NCI-H1417 treated with DMSO at 0.1 percent for 48 hours (cell line): ENCODE measurements at regions not wholly inside any gene's neighbourhood (a gene's known extent, or its start where the extent isn't known, plus 50 kb on each side); places are given as distances from the start of the nearest gene placed in this dataset.

Source experiments
- DNase-seq: peaks from one replicate; lab custom pipeline; 2025; lab: John Stamatoyannopoulos, UW

DNA sequence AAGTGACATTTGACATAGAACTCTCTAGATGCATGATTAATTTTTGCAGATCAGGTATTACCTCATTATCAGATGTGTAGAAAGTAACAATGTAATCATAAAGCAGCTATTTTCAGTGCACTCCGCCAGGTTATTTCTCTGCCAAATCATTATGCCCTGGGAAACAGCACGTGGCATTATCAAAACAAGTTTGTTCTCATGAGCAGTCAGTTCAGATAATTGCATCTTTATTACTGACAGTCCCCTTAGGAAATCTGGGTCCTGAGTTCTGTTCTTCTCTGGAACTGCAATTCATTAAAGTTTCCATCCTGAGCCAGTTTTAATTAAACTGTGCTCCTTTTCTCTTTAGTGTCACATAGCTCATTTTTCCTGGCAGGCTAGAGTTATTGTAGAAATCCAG, 94.7 kb upstream of the KRR1 start:
- no peak for DNase-seq

DNA sequence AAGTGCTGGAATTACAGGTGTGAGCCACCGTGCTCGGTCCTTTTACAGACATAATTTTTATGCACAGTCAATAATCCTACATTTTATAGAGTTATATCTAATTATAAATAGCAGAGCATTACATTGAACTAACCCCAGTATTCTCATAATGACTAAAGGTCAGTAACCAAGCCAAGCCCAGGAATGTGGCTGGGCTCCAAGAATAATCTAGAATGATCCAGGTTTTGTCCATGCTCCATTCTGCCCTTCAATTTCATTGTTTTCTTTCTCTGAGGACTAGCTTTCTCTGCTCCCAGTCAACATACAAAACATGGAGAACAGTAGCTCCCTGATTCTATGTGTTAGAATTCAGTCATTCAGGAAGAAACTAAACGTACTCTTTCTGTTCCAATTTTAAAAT, 92.1 kb upstream of the KRR1 start:
- DNase-seq, result no peak

DNA sequence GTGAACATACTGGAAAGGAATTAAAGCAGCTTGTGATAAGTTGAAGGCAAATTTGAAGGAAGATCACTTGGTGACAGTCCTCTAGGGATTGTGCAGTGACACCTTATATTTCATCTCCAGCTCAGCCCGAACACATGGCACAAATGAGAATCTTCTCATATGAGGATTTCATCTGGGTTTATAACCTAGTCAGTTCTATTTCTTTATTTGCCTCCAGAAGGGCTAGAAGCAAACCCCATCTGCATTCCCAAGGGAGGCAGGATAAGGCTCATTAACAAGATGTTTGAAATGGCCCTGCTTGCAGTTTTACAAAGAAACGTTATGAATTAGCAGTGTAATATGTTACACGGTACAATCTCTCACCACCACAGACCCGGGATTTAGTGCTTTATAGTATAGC, 90.7 kb upstream of the KRR1 start:
- no peak for DNase-seq

DNA sequence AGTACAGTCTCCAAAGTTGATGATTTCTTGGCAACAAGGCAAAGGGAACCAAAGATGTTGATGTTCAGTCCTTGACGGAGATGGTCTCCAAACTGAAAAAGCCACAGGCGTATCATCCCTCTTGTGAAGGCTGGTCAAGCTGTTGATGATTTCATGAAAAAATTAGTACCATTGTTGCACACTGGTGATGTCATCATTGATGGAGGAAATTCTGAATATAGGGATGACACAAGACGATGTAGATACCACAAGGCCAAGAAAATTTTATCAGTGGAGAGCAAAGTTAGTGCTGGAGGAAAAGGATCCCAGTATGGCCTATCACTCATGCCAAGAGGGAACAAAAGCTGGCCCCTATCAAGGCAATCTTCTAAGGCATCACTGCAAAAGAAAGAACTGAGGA, 88.7 kb upstream of the KRR1 start:
- no peak for DNase-seq

DNA sequence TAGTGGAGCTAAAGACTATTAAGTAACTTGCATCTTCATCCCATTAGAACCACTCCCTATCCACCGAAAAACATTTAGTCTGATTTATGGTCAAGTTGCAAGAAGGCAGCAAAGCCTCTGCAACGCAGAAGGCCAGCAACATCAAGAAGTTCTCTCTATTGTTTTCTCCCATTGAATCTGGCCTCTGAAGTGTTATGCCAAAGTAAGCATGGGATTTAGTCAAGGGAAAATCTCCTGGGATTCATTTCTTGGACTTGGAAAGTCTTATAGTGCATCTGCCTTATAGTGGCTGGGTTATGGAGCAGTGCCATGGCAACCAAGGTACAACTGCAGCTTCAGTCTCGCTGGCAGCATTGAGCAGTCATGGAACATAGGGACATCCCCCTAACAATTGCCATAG, 87.7 kb upstream of the KRR1 start:
- no peak for DNase-seq

DNA sequence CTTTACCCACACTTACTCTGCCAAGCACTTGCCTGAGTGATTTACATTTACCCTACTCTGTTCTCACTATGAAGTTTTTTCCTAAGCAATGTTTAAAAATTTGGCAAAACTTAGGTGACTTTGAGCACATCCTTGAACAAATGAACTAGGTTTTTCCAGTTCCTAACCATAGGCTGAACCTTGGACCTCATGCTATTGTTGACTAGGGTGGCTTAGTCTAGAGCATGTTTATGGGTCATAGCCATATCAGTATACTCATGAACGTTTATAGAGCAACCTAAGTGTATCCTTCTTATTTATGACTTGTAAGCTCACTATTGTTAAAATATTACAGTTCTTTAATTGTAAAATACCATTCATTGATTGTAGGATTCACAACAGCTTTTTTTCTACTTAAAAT, 85.0 kb upstream of the KRR1 start:
- DNase-seq, result no peak

DNA sequence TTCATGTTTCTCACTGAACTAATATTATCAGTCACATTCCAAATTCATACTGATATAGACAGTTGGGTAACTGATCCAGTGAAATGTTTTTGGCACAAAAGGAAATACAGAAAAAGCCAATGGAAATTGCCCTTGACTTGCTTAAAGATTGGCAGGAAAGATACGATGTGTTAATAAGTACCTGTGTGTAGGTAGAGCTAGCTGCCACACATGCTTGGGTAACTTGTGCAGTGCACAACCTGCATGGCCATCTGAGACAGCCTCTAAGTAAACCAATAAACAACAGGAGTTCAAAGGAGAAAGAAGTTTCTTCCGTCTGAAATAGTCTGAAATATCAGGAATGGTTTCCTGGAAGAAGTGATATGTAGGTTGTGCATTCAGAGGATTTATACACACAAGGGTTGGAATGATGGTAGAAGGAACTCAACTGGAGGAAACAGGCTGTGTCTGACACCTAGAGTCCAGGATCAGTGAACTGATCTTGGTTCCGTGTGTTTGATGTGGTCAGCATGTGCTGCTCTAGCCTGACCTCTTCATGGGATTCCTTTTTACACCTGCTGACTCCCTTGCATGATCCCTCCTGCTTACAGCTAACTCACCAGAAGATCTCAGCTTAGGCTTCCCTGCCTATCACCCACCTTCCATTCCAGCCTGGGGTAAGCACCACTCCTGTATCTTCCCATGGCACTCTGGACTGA, 81.4 kb upstream of the KRR1 start:
- no peak for DNase-seq

DNA sequence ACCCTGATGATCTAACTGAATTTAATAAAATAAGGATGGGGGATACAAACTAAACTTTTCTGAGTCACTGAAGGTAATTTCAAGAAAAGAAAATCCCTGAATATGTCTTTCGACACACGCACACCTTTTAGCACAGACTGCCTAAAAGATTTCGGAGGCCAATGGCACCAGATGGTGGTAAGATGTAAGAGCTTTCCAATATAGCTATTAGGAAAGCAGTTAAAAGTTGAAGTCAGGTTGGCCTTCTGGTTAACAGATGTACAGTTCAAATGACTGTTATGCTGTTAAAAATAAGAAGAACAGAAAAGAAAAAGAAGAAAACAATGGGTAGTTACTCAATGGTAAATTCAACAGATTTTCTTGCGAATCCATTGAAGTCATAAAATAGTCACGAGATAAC, 80.7 kb upstream of the KRR1 start:
- DNase-seq, result no peak

DNA sequence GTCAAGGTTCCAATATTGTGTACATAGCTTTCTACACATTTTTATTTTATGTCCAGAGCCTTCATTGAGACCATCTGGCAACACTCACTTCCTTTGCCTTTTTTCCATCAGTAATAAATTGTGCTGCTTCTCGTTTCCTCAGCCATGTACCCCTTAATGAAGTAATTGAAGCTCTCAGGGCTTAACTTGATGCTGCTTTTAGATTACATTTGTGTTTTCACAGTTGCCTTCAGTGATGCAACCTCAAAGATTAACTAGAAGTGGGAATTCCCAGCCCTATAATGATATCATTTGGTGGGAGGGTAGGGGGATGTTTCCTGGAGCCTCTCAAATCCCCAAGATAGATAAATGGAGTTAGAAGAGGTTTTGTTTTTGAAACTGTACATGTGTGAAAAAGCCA, 80.2 kb upstream of the KRR1 start:
- peak; percentile 28 for DNase-seq

DNA sequence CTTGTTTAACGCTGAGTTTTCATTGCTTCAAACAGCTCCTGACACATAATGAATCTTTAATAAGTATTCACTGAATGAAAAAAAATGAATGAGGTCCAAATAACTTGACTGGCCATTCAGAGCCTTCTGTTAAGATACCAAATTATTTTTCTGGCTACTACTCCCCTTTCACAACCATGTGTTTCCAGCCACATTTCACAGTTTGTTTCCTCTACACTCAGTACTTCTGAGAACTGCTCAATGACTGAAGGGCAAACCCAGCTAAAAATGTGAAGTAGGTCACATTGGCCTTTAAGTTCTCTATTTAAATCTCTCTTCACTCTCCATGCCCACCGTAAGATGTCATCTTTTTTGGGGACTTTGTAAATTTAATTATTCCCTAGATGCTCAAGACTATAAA, 78.4 kb upstream of the KRR1 start:
- DNase-seq, result no peak

DNA sequence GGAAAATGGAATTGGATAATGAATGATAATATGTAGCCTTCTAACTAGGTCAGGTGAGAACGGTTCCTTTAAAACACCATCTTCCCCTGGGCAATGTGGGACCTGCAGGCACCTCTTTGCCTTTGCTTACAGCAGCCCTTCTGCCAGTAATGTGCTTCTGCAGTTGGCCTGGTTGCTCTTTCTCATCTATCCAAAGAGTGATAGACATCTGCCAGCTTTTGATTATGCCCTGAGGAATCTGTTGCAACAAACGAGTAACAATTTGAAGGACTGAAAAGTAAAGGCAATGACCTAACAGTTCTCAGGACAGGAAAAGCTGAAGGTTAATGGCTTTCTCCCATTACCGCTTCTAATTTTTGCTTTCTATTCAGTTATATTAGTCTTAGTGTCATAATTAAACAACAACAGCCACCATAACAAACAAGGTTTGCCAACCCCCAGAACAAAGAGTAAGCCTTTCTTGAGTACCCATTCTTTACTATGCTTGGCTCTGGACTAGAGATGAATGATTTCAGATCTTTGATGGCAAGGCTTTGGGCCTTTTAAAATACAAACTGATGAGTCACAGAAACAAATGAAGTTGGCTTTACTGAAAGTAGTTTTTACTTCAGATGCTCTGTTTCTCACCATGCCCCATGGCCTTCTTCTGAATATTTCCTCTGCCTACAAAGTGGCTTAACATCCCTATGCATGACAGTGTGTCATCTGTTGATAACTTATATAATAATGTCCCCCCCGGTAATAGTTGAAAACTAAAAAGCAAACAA, 76.1 kb upstream of the KRR1 start:
- no peak for DNase-seq

DNA sequence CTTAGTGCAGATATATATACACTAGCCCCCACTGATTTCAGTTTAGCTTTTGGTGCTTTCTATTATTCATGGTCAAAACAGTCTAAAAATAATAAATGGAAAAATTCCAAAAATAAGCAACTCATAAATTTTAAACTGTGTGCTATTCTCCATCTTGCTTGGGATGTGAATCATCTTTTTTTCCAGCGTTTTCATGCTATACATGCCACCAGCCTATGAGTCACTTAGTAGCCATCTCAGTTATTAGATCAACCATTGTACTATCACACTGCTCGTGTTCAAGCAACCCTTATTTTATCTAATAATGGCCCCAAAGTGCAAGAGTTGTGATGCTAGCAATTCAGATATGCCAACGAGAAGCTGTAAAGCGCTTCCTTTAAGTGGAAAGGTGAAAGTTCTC, 73.9 kb upstream of the KRR1 start:
- no peak for DNase-seq

DNA sequence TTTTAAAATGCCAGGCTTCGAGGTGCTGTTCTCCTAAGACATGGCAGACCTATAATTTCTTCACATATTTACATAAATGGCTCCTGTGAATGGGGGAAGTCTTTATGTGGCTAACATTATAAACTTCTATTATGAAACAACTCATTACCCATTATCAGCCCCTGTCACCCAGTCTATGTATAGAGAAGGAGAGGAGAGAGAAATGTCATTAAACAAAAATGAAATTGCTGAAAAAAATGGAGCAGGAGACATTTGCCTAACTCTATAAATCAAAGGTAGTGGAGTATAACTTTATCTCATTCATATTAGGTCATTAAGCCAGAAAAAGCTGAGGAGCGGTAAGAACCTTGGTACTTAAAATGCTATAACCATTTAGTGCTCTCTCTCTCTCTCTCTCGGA, 71.9 kb upstream of the KRR1 start:
- no peak for DNase-seq

DNA sequence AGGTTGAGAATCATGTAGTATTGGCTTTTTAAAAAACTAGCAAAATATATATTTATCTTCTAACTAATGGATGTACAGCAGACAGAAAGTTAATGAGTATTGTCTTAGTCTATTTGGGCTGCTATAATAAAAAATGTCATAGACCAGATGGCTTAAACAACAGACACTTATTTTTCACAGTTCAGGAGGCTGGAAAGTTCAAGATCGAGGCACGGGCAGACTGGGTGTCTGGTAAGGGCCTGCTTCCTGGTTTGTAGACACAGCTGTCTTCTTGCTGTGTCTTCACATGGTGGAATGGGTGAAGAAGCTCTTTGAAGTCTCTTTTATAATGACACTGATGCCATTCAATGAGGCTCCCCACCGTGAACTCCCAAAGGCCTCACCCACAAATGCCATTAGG, 70.1 kb upstream of the KRR1 start:
- no peak for DNase-seq

DNA sequence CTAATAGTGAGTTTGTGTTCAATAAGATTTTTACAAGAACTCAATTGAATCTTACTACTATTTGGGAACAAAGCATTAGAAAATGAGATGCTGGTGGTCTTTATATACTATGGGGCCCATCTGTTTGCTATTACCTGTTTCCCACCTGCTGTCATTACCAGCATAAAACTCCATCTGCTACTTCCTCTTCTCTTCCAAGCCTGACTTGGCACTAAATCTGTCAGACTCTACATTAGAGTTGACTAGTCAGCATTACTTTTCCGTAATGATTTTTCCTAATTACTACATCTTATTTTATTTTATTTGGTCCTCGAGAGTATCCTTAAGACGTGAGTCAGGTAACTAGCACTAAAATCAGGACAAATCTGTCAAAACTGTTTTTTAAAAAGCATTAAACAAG, 68.1 kb upstream of the KRR1 start:
- peak; percentile 15 for DNase-seq

DNA sequence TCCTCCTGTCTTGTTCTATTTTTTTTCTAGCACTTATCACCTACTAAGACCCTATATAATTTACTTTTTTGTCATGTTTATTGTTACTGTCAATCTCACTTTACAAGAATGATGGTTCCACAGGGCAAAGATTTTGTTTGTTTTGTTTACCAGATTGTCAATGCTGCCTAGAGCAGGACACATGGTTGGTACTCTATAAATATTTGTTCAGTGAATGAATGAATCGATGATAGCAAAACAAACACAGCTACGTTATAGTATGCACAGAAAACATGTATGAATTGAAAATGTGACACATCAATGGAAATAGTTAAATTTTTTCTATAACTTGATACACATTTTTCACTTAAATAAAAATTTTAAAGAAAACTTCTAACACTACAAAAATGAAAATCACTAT, 67.1 kb upstream of the KRR1 start:
- DNase-seq, result peak; percentile 16

DNA sequence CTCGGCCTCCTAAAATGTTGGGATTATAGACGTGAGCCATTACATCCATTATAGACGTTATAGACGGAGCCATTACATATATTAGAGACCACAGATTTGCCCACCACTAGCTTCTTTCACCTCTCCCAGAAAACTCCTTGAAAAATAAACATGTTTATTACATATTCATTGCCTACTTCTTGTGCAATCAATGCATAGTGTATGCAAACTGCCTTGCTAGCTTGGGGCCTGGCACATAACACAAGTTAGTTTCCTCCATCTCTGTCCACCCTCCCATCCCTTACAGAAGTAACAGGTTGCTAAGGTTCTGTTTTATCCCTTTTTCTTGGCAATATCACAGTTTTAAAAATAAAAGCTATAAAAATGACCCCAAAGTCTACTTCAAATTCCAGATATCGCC, 66.4 kb upstream of the KRR1 start:
- no peak for DNase-seq

DNA sequence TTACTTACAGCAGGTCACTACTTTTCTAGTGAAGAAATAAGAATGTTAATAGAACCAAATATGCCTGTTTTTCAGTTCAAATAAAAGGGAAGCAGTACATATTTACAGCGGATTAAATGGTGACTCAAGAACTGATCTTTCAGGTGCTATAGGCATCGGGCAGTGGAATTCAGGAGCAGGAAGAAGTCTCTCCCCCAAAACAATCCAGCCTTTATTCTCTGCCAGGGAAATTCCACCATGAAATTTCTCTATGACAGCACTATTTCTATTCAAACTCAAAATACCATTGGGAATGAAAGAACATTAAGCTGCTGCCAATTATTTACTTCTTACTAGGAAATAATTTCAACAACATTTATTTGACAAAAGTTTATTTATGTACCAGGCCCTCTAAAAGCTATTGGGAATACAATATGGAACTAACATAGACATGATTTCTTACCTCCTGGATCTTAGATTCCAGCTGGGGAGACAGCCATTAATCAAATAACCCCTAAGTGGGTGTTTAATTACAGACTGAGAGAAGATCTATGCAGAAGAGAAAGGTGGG, 60.3 kb upstream of the KRR1 start:
- no peak for DNase-seq

DNA sequence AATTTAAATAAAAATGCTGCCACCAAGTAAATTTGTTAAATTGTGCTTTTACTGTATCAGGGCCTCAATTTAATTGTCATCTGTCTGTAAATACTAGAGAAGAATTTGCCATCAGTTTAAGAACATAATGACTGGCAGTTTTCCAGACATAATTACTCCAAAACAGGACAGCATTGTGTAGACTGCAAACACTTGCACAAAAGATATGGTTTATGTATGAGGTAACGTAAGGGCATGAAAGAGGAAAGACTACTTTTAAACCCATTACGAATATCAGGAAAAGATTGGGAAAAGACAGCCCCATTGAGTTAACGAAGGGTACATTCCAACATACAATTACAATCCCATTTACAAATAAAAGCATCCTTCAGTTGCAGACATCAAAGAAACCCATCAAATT, 59.8 kb upstream of the KRR1 start:
- peak; percentile 87 for DNase-seq

DNA sequence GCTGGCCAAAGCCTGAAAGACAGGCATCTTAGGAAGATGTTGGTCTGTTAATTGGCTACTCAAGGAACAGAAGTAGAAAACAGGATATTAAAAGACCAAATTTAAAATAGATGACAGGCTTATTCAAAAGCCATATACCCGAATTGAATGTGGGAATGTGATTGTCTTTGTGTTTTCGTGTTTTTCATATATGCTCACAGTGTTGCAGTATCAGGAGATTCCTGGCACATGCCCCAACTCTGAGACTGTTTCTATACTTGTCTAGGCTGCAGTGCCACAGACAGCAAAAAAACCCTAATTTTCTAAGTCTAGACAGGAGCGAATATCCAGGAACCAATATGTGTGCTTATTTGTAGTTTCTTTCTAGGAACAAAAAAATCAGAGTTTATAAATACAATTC, 57.4 kb upstream of the KRR1 start:
- no peak for DNase-seq

DNA sequence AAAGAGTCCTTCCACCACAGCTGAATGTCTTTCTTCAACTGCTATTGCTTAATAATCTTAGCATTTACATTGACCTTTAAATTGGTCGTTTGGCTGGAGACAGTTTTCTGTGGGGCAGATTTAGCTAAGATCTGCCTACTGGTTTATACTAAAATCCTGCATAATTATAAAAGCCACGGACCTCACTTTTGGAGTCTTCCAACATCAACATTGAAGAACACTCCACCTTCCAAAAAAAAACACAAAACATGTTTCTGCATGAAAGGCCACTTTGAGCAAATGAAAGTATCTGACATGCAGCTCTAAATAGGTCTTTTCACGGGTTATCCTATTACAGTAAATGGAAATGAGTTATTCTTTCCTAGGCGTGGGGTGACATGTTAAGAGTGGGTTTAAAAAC, 57.0 kb upstream of the KRR1 start:
- DNase-seq, result no peak

DNA sequence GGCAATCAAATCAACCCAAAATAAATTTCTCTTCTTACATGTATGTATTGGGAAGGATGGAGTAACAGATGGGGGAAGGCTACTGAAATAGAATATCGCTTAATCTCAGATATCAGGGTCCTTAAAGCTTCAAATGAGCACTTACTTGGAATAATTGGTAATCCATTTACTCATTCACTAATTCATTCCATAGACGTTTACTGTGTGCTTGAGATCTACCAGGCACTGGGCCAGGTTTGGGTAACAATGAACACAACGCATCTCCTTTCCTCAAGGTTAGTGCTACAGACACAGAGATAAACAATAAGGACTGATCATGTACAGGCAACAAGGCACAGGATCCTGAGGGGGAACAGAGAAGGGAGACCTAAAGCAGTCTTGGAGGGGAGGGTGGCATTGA, 54.4 kb upstream of the KRR1 start:
- DNase-seq, result no peak

DNA sequence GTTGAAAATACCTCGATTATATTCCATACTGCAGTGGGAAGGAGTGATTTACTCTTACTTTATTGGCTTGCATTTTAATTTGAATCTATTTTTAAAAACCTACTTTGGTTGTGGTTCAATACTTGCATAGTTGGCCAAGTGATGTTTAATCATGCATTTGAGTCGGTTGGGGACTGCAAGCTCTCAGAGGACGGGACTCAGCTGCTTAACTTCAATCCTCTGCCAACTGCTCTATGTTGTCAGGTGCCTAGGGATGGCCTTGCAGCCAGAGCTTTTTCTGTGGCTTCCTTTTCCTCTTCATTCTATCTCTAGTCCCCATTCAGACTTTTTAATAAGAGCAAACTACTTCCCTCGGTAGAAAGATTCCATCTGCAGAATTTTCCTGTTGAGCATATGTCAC, 53.4 kb upstream of the KRR1 start:
- no peak for DNase-seq

DNA sequence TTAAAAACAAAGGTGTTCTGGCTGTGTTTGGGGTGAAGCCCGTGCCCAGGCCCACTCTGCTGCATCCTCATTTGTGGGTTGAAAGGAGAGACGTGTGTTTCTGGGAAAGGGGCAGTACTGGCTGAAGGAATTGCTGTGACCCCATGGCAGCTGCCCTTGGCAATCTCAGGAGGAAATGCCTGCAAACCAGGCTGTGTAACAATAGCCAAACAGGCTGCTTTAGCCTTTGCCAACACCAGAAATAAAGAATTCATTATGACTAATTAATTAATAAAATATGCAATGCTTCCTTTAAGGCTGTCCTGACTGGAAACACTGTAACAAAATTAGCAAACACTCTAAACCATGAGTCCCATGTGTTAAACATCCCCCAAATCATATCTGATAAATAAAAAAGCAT, 53.0 kb upstream of the KRR1 start:
- DNase-seq, result no peak
